HG03457 (cell line): ENCODE measurements at regions not wholly inside any gene's neighbourhood (a gene's known extent, or its start where the extent isn't known, plus 50 kb on each side); places are given as distances from the start of the nearest gene placed in this dataset.
"Not testable (repeated sequence)": the region's sequence is repeated elsewhere in the genome, so short reads cannot be mapped to it uniquely, and the experiment has no call there.

ENCODE experiments used
- ATAC-seq: cut with Tn5 transposase; IDR thresholded peaks from one replicate; pipeline ENCODE4 v1.9.1; 2021; ENCODE audit warnings: moderate number of reproducible peaks; ENCODE audit not compliant: unreplicated experiment

DNA sequence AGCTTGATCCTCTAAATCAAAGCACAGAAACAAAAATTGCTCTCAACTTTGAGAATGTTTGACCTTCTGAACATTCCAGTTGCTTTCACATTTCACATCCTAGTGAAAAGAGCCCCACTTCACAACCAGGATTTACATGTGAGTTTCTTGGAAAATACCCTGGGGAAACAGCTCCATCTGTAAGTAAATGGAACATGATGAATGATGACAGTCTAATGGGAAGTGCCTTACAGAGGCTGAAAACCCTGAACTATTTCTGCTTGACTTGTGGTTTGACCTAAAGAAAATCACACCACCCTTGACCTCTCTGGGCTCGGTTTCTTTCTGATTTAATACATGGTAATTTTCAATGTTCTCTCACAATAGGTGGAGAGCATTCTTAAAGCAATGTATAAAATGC lies 499.4 kb upstream of the API5 start:
- no peak for ATAC-seq

DNA sequence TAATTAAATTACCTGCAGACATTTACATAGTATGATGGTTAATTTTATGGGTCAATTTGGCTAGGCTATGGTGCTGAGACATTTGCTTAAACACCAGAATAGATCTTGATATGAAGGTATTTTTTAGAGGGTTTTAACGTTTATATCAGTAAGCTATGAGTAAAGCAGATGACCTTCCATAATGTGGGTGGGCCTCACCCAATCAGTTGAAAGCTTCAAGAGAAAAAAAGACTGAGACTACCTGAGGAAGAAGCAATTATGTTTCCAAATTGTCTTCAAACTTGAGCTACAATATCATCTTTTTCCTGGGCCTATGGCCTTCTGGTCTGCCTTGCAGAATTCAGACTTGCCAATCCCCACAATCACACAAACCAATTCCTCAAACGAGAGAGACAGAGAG lies 498.8 kb upstream of the API5 start:
- no peak for ATAC-seq

DNA sequence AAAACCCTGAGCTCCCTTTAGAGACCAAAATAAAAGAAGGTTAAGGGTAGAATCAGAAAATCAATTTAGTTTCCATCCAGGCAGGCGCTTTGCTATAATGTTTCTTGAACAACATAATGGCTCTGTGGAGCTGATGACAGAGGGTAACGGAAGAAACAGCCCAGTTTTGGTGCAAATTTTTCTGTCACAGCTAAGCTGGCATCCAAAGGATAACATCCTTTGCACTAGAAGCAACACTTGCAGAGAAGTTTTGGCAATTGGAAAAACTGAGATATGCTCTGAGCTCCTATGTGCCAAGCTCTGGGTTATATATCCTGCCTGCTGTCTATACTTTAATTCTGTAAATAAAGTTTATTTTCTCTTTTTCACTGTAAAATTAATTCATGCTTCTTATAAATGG lies 495.3 kb upstream of the API5 start:
- ATAC-seq, result no peak

- no peak for ATAC-seq
Measured at GRCh38 chr11:42819126-42819525, 492.7 kb upstream of the API5 start.

GRCh38 chr11:42822188-42822587 lies 489.6 kb upstream of the API5 start:
- not testable (repeated sequence) for ATAC-seq

DNA sequence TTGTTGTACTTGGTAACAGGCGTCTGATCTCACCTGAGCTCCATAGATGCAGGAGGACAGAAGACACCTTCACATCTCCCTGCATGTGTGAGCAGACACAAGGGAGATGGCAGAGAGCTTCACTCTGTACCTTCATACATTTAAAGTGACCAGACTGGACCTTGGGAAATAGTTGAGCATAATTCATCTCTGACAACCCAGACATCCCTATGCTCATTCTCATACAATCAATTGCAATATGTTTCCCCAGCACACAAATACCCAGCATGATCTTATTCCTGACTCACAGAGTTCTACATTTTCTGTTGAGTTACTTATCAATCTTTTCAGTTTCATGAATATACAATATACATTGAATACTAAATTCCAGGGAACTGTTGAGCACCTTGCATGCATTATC lies 488.2 kb upstream of the API5 start:
- ATAC-seq, result no peak

- no peak for ATAC-seq
Measured at GRCh38 chr11:42824067-42824466, 487.7 kb upstream of the API5 start.

- no peak for ATAC-seq
Measured at GRCh38 chr11:42825598-42825997, 486.2 kb upstream of the API5 start.

GRCh38 chr11:42827845-42828244 lies 484.0 kb upstream of the API5 start:
- ATAC-seq, result no peak

GRCh38 chr11:42837994-42838393 lies 473.8 kb upstream of the API5 start:
- ATAC-seq, result no peak

DNA sequence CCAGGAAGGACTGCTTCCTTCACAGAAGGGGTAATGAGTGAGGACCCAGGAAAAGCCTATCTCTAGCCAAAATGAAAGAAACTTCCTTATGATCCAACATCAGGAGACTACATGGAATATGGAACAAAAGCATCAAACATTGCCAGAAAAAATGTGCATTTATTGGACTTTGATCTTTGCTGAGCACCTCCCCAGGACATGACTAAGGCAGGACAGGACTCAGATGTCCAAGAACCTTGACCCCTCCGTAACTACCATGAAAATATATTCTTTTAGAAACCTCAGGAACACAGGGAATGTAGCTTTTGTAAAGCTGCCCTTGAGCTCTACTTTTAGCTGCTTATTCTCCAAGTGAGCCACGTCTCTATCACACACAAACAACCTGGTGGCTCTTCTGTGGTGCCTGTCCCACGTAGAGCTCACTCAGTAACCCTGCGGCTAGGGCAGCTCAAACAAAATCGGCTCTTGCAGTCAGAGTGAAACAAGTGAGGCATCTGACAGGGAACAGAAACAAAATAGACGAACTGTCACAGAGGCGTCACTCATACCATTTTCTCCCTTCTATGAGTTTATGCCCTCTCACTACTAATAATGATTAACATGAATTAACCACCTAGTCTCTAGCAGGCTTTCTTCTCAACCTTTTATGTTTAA lies 471.5 kb upstream of the API5 start:
- ATAC-seq, result no peak

GRCh38 chr11:42840860-42841259 lies 470.9 kb upstream of the API5 start:
- ATAC-seq, result no peak

GRCh38 chr11:42841556-42841955 lies 470.2 kb upstream of the API5 start:
- ATAC-seq, result no peak

DNA sequence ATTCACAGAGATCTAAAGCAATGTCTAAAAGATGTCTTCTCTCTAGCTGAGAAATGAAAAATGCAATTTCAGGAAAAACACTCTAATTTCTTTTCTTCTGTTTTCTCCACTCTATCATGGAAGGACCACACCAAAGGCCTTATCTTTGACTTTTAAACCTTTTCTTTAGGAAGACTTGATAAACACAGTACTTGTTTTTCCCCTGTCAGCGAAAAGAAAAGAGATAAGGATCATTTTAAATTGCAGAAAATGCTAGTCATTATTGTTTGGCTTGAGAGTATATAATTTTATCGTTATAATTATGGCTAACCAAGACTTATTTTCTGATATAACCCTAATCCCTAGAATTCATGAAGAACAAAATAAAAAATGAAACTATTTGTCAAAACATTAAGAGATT lies 462.4 kb upstream of the API5 start:
- ATAC-seq, result no peak

- no peak for ATAC-seq
Measured at GRCh38 chr11:42857344-42857743, 454.5 kb upstream of the API5 start.

GRCh38 chr11:42870480-42870879 lies 441.3 kb upstream of the API5 start:
- ATAC-seq, result no peak

DNA sequence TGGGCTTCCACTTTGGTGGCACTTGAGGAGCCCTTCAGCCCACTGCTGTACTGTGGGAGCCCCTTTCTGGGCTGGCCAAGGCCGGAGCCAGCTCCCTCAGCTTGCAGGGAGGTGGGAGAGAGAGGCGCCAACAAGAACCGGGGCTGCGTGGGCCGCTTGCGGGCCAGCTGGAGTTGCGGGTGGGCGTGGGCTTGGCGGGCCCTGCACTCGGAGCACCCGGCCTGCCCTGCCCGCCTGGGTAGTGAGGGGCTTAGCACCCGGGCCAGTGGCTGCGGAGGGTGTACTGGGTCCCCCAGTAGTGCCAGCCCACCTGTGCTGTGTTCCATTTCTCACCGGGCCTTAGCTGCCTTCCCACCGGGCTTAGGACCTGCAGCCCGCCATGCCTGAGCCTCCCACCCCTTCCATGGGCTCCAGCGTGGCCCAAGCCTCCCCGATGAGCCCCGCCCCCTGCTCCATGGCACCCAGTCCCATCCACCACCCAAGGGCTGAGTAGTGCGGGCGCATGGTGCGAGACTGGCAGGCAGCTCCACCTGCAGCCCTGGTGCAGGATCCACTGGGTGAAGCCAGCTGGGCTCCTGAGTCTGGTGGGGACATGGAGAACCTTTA lies 437.9 kb upstream of the API5 start:
- ATAC-seq, result not testable (repeated sequence)

- not testable (repeated sequence) for ATAC-seq
Measured at GRCh38 chr11:42881335-42881734, 430.5 kb upstream of the API5 start.

DNA sequence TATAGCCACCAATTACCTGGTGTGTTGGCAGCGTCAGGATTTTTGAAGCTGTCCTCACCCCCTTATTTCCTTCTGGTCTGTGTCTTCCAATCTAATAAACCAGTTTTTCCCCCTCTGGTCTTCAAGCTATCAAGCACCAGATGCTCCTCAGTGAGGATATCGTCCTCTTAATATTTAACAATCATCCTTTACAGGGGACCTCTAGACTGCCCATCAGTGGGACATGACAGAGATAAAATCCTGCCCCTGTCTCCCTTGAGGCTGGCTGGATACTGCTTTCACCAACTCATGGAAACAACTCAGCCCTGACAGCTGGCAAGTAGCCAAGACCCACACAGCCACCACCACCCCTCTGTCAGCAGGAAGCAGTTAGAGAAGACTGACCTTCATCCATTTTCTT lies 421.0 kb upstream of the API5 start:
- no peak for ATAC-seq

DNA sequence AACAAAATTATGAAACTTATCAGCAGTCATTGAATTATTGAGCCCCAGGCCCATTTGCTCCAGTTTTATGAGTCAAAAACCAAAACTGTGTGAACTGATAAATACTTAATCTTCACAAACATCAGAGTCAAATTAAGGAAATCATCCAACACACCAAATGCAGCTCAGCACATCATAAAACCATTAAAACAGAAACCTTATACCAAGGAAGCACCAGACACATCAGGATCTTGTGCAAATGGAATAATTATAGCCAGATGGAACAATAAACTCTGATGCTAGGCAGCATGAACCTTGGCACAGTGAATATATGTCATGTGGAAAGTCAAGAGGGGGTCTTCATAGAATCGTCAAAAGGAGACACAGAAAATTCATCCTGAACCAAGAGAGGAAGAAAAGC lies 410.7 kb upstream of the API5 start:
- ATAC-seq, result no peak

DNA sequence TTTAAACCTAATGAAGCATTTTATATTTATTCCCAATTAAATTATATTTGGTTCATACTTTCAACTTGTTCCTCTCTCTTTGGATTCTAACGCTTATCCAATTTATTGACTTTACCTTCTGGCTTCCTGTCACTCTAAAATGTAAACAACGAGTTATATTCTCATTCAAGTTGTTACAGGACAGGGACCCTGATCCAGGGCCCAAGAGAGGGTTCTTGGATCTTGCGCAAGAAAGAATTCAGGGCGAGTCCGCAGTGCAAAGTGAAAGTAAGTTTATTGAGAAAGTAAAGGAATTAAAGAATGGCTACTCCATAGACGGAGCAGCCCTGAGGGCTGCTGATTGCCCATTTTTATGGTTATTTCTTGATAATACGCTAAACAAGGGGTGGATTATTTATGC lies 405.6 kb upstream of the API5 start:
- ATAC-seq, result no peak

- ATAC-seq, result no peak
Measured at GRCh38 chr11:42913731-42914130, 398.1 kb upstream of the API5 start.

- ATAC-seq, result no peak
Measured at GRCh38 chr11:42923651-42924050, 388.1 kb upstream of the API5 start.
